ENCODE measurements at regions not wholly inside any gene's neighbourhood (a gene's known extent, or its start where the extent isn't known, plus 50 kb on each side); places are given as distances from the start of the nearest gene placed in this dataset.

DNA sequence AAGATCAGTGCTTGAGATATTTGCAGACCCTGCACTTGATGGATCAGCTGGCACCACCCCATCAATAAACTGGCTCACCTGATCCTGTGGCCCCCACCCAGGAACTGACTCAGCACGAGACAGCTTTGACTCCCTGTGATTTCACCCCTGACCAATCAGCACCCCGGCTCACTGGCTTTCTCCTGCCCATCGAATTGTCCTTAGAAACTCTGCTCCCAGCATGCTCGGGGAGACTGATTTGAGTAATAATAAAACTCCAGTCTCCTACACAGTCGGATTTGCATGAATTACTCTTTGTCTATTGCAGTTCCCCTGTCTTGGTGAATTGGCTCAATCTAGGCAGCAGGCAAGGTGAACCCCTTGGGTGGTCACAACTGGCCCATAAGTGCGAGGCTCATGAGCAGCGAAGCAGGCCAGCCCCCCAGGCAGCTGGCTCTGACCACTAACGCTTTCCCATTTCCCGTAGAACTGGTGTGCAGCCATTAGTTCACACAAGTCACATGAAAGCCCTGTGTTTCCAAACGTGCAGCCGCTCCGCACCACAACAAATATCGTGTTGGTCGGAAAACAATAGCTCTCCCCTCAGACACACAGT lies 79.6 kb downstream of the RSPH3 start:
- Mint-ChIP-seq H3K36me3 (ENCODE audit: low read depth) (no peaks in the 10 kb centered on the region), H3K4me3 (no peak overlapping the region), H3K27ac (no peak overlapping the region), H3K4me1 (peaks cover 12% of the 10 kb centered on the region), H3K27me3 (no peaks in the 10 kb centered on the region), H3K9me3 (no peaks in the 10 kb centered on the region)
- ATAC-seq (no peak), DNase-seq (no peak)

DNA sequence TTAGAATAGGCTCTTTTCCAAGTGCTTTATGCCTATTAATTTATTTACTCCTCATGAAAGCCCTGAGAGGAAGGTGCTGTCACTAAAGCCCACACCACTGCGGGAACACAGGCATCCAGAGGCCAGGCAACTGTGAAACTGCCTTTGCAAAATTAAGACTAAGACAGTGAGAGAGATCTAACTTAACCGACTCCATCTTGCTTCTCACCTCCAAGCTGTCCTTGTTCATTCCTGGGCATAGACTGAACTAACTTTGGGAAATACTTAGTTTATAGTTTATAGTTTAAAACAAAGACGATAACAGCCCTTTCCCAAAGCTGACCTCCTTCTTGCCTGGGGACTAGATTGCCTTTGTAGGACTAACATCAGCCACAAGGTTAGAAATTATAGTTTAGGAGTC lies 80.1 kb downstream of the RSPH3 start:
- Mint-ChIP-seq H3K4me1 (peaks cover 12% of the 10 kb centered on the region), H3K27ac (no peak overlapping the region), H3K36me3 (ENCODE audit: low read depth) (no peaks in the 10 kb centered on the region), H3K9me3 (no peaks in the 10 kb centered on the region), H3K27me3 (no peaks in the 10 kb centered on the region), H3K4me3 (no peak overlapping the region)
- no peak for ATAC-seq
- no peak for DNase-seq

GRCh38 chr6:158916617-158917016 lies 83.4 kb downstream of the RSPH3 start:
- H3K4me1 Mint-ChIP-seq, result peaks cover 33% of the 10 kb centered on the region
- no peak for ATAC-seq

DNA sequence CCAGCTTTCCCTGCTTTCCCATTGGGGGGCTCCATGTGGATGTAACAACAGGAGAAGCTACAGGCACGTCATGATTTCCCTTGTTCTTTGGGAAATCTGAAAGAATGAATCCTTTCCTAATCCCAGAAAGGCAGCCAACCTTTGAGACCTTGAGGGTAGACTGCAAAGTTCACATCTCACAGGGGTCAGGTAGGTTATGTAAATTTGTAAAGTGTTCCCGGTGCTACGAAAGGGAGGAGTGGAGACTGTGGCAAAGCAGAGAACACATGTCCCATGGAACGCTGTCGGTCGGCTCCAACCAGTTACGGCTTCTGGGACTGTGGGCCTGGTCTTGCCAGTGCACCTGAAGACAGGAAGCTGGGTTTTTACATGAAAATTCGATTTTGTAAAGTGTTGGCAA lies 85.1 kb downstream of the RSPH3 start:
- DNase-seq (no peak), ATAC-seq (no peak)
- Mint-ChIP-seq H3K27ac (no peak overlapping the region), H3K27me3 (no peaks in the 10 kb centered on the region), H3K36me3 (ENCODE audit: low read depth) (no peaks in the 10 kb centered on the region), H3K4me3 (no peak overlapping the region), H3K9me3 (no peaks in the 10 kb centered on the region), H3K4me1 (peaks cover 49% of the 10 kb centered on the region)

More at GRCh38 chr6:158916617-158917016, 83.4 kb downstream of the RSPH3 start:
- Mint-ChIP-seq H3K27me3 (no peaks in the 10 kb centered on the region), H3K27ac (no peak overlapping the region), H3K9me3 (no peaks in the 10 kb centered on the region), H3K36me3 (ENCODE audit: low read depth) (no peaks in the 10 kb centered on the region), H3K4me3 (no peak overlapping the region)
- DNase-seq, result no peak

- no peaks in the 10 kb centered on the region for H3K9me3 Mint-ChIP-seq
- no peak for ATAC-seq
- no peaks in the 10 kb centered on the region for H3K27me3 Mint-ChIP-seq
- H3K27ac Mint-ChIP-seq, result no peak overlapping the region
- no peak for DNase-seq
- no peaks in the 10 kb centered on the region for H3K36me3 Mint-ChIP-seq (ENCODE audit: low read depth)
- H3K4me1 Mint-ChIP-seq, result peaks cover 52% of the 10 kb centered on the region
- H3K4me3 Mint-ChIP-seq, result no peak overlapping the region
Measured at GRCh38 chr6:158913580-158913979, 86.4 kb downstream of the RSPH3 start.

- no peak overlapping the region for H3K4me3 Mint-ChIP-seq
- peak overlapping the region; percentile 30 for H3K27ac Mint-ChIP-seq
- H3K36me3 Mint-ChIP-seq (ENCODE audit: low read depth), result no peaks in the 10 kb centered on the region
- ATAC-seq (peak; percentile 88), DNase-seq (no peak)
- peaks cover 46% of the 10 kb centered on the region for H3K4me1 Mint-ChIP-seq
- no peaks in the 10 kb centered on the region for H3K27me3 Mint-ChIP-seq
- no peaks in the 10 kb centered on the region for H3K9me3 Mint-ChIP-seq
Measured at GRCh38 chr6:158912655-158913054, 87.3 kb downstream of the RSPH3 start.

DNA sequence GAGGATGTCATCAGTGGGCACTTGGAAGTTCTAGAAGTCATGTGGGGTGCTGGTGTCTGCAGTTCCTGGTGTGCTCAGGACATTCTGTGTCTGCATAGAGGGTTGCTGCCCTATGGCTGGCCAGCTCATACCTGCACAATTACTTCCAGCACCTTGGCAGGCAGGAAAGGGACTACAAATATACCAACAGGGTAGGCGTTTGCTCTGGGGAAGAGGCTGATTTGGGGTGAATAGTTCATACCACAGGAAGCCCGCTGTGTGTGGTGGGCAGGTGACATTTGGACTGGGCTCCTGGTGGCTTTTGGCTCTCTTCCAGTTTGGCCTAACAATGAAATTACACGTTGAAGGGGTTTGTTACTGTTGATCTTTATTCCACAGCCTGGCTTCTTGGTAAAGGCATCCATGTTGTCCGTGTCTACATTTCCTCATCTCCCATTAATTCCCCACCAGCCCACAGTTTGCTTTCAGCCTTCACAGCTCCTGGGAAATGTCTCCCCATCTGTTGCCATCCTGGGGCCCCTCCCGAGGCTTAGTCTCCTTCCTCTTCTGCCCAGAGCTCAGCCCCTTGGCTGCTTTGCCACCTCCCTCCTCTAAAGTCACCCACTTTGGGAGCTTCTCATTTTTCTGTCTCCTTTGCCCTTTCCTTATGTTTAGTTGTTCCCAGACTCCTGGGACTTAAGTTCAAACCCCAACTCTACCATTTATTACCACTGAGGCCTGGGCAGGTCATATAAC lies 88.1 kb downstream of the RSPH3 start:
- no peaks in the 10 kb centered on the region for H3K36me3 Mint-ChIP-seq (ENCODE audit: low read depth)
- peaks cover 4% of the 10 kb centered on the region for H3K9me3 Mint-ChIP-seq
- ATAC-seq, result peak; percentile 73
- no peaks in the 10 kb centered on the region for H3K27me3 Mint-ChIP-seq
- peak; percentile 58 for DNase-seq
- H3K27ac Mint-ChIP-seq, result peak overlapping the region; percentile 48
- H3K4me3 Mint-ChIP-seq, result peak overlapping the region; percentile 39
- H3K4me1 Mint-ChIP-seq, result peaks cover 40% of the 10 kb centered on the region

DNA sequence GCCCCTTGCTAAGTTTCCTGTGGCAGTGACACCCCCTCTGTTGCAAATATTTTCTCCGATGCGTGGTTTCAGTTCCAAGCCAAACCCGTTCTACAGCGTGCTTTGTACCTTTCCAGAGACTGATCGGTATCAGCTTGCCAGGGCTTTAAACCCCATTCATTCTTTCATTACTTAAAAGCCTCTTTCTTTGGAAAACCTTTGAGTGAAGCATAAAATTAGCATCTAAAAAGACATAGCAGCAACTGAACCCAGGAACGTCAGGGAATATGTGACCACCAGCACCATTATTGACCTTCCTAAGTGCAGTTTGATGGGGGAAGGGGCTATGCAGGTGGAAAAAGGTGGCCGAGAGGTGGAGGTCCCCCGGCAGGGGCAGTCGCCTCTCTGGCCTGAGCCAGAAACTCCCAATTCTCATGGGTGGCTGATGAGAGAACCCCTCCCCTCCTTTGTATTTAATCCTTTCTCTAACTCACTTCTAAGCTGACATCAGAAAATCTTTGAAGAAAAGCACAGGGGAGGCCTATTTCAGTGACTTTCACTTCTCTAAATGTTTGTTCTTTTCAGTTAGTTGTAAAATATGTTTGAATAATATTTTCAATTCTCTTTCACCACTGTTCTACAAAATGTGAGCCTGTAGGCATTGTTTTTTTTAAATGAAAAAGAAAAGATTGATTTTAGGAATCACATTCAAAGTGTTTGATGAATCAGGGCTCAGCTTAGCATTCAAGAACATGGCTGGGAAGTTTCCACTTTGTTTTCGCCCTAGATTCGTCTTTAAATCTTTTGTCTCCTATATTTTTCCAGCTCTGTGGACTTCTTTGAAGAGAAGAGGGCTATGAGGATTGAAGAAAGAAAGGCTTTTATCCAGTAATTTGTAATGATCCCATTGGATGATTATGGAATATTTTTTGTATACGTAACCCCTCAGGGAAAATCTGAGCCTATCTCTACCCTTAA lies 89.2 kb downstream of the RSPH3 start:
- Mint-ChIP-seq H3K4me1 (peaks cover 40% of the 10 kb centered on the region), H3K27me3 (no peaks in the 10 kb centered on the region), H3K27ac (peak overlapping the region; percentile 80), H3K36me3 (ENCODE audit: low read depth) (peaks cover 2% of the 10 kb centered on the region), H3K4me3 (peak overlapping the region; percentile 69), H3K9me3 (peaks cover 13% of the 10 kb centered on the region)
- DNase-seq (no peak), ATAC-seq (peak; percentile 29)

- no peak for ATAC-seq
- H3K4me3 Mint-ChIP-seq, result no peak overlapping the region
- H3K9me3 Mint-ChIP-seq, result peaks cover 21% of the 10 kb centered on the region
Measured at GRCh38 chr6:158909938-158910337, 90.1 kb downstream of the RSPH3 start.

DNA sequence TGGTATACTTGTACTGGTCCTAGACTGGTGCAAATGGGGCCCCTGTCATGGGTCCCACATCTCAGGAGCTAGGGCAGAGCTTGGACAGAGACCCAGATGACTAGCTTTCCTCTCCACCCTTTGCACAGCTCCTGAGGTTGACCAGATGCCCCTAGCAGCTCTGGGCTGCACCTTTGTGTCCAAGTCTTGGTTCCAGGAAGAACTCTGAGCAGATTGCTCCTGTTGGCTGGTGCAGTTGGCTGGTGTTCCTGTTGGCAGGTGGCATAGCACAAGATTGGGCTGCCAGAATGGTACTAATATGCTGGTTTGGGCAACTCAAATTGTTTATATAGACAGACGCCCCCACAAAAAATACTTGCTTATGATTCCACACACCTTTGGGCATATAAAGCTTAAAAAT lies 89.4 kb upstream of the EZR start:
- Mint-ChIP-seq H3K36me3 (ENCODE audit: low read depth) (peaks cover 12% of the 10 kb centered on the region), H3K27ac (no peak overlapping the region), H3K4me3 (no peak overlapping the region), H3K9me3 (peaks cover 32% of the 10 kb centered on the region), H3K27me3 (no peaks in the 10 kb centered on the region), H3K4me1 (peaks cover 38% of the 10 kb centered on the region)
- ATAC-seq, result no peak
- no peak for DNase-seq

More at GRCh38 chr6:158909938-158910337, 90.1 kb downstream of the RSPH3 start:
- Mint-ChIP-seq H3K27ac (peak overlapping the region; percentile 41), H3K4me1 (peaks cover 40% of the 10 kb centered on the region), H3K27me3 (no peaks in the 10 kb centered on the region), H3K36me3 (ENCODE audit: low read depth) (peaks cover 9% of the 10 kb centered on the region)
- no peak for DNase-seq

GRCh38 chr6:158907931-158908330 lies 88.8 kb upstream of the EZR start:
- peaks cover 32% of the 10 kb centered on the region for H3K4me1 Mint-ChIP-seq

GRCh38 chr6:158906926-158907325 lies 87.8 kb upstream of the EZR start:
- H3K4me1 Mint-ChIP-seq, result peaks cover 22% of the 10 kb centered on the region
- ATAC-seq (no peak), DNase-seq (no peak)
- peaks cover 12% of the 10 kb centered on the region for H3K36me3 Mint-ChIP-seq (ENCODE audit: low read depth)
- no peak overlapping the region for H3K4me3 Mint-ChIP-seq
- H3K9me3 Mint-ChIP-seq, result peaks cover 33% of the 10 kb centered on the region
- H3K27ac Mint-ChIP-seq, result no peak overlapping the region
- no peaks in the 10 kb centered on the region for H3K27me3 Mint-ChIP-seq

More at GRCh38 chr6:158907931-158908330, 88.8 kb upstream of the EZR start:
- Mint-ChIP-seq H3K27ac (no peak overlapping the region), H3K4me3 (no peak overlapping the region), H3K36me3 (ENCODE audit: low read depth) (peaks cover 12% of the 10 kb centered on the region), H3K27me3 (no peaks in the 10 kb centered on the region), H3K9me3 (peaks cover 33% of the 10 kb centered on the region)
- no peak for ATAC-seq
- no peak for DNase-seq

DNA sequence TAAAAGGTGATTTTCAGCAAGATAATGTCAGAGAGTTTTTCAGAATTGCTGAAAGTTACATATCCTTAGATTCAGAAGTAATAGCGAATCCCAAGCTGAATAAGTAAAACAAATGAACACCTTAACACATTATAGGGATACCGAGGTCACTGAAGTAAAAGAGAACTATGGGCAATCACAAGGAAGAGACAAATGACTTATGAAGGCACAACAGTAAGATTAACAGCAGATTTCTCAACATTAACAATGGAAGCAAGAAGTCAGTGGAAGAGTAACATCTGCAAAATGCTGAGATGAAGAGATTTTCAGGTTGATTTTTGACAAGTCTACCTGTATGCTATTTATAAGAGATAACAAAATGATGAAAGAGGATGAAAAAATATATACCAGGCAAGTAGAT lies 86.1 kb upstream of the EZR start:
- DNase-seq (no peak), ATAC-seq (no peak)
- Mint-ChIP-seq H3K27me3 (no peaks in the 10 kb centered on the region), H3K4me3 (no peak overlapping the region), H3K4me1 (peaks cover 5% of the 10 kb centered on the region), H3K27ac (no peak overlapping the region), H3K9me3 (peaks cover 33% of the 10 kb centered on the region), H3K36me3 (ENCODE audit: low read depth) (peaks cover 12% of the 10 kb centered on the region)

GRCh38 chr6:158903801-158904200 lies 84.6 kb upstream of the EZR start:
- no peak overlapping the region for H3K27ac Mint-ChIP-seq
- no peaks in the 10 kb centered on the region for H3K4me1 Mint-ChIP-seq
- no peak overlapping the region for H3K4me3 Mint-ChIP-seq
- DNase-seq (no peak), ATAC-seq (no peak)
- peaks cover 33% of the 10 kb centered on the region for H3K9me3 Mint-ChIP-seq
- H3K27me3 Mint-ChIP-seq, result no peaks in the 10 kb centered on the region
- peaks cover 12% of the 10 kb centered on the region for H3K36me3 Mint-ChIP-seq (ENCODE audit: low read depth)
